ENCODE measurements at regions not wholly inside any gene's neighbourhood (a gene's known extent, or its start where the extent isn't known, plus 50 kb on each side); places are given as distances from the start of the nearest gene placed in this dataset.
"Not testable (repeated sequence)": the region's sequence is repeated elsewhere in the genome, so short reads cannot be mapped to it uniquely, and the experiment has no call there.

- no peak for DNase-seq (ENCODE audit: low read depth in 4 of 4, low spot score in 3 of 4)
Measured at GRCh38 chr18:4797002-4797685, 342.0 kb upstream of the DLGAP1 start.

- no peak for DNase-seq (ENCODE audit: low read depth in 4 of 4, low spot score in 3 of 4)
Measured at GRCh38 chr18:4789506-4789905, 334.4 kb upstream of the DLGAP1 start.

GRCh38 chr18:4781873-4782272 lies 326.8 kb upstream of the DLGAP1 start:
- DNase-seq (ENCODE audit: low read depth in 4 of 4, low spot score in 3 of 4): no peak

- no peak for DNase-seq (ENCODE audit: low read depth in 4 of 4, low spot score in 3 of 4)
Measured at GRCh38 chr18:4765401-4765800, 310.3 kb upstream of the DLGAP1 start.

- DNase-seq (ENCODE audit: low read depth in 4 of 4, low spot score in 3 of 4): no peak
Measured at GRCh38 chr18:4762330-4762729, 307.2 kb upstream of the DLGAP1 start.

GRCh38 chr18:4758980-4759379 lies 303.9 kb upstream of the DLGAP1 start:
- no peak for DNase-seq (ENCODE audit: low read depth in 4 of 4, low spot score in 3 of 4)

GRCh38 chr18:4755848-4756247 lies 300.7 kb upstream of the DLGAP1 start:
- DNase-seq (ENCODE audit: low read depth in 4 of 4, low spot score in 3 of 4): no peak

- DNase-seq (ENCODE audit: low read depth in 4 of 4, low spot score in 3 of 4): not testable (repeated sequence)
Measured at GRCh38 chr18:4753151-4753550, 298.0 kb upstream of the DLGAP1 start.

- DNase-seq (ENCODE audit: low read depth in 4 of 4, low spot score in 3 of 4): no peak
Measured at GRCh38 chr18:4751523-4751922, 296.4 kb upstream of the DLGAP1 start.

- DNase-seq (ENCODE audit: low read depth in 4 of 4, low spot score in 3 of 4): no peak
Measured at GRCh38 chr18:4750393-4751346, 295.6 kb upstream of the DLGAP1 start.

- DNase-seq (ENCODE audit: low read depth in 4 of 4, low spot score in 3 of 4): no peak
Measured at GRCh38 chr18:4748975-4749374, 293.9 kb upstream of the DLGAP1 start.

GRCh38 chr18:4734903-4735302 lies 279.8 kb upstream of the DLGAP1 start:
- DNase-seq (ENCODE audit: low read depth in 4 of 4, low spot score in 3 of 4): no peak

GRCh38 chr18:4734021-4734420 lies 278.9 kb upstream of the DLGAP1 start:
- no peak for DNase-seq (ENCODE audit: low read depth in 4 of 4, low spot score in 3 of 4)

- no peak for DNase-seq (ENCODE audit: low read depth in 4 of 4, low spot score in 3 of 4)
Measured at GRCh38 chr18:4721545-4721944, 266.4 kb upstream of the DLGAP1 start.

GRCh38 chr18:4720518-4720917 lies 265.4 kb upstream of the DLGAP1 start:
- DNase-seq (ENCODE audit: low read depth in 4 of 4, low spot score in 3 of 4): no peak

- DNase-seq (ENCODE audit: low read depth in 4 of 4, low spot score in 3 of 4): no peak
Measured at GRCh38 chr18:4705894-4706293, 250.8 kb upstream of the DLGAP1 start.

- no peak for DNase-seq (ENCODE audit: low read depth in 4 of 4, low spot score in 3 of 4)
Measured at GRCh38 chr18:4704781-4705180, 249.7 kb upstream of the DLGAP1 start.

- DNase-seq (ENCODE audit: low read depth in 4 of 4, low spot score in 3 of 4): no peak
Measured at GRCh38 chr18:4691836-4692235, 236.7 kb upstream of the DLGAP1 start.

GRCh38 chr18:4678685-4679084 lies 223.6 kb upstream of the DLGAP1 start:
- not testable (repeated sequence) for DNase-seq (ENCODE audit: low read depth in 4 of 4, low spot score in 3 of 4)

- no peak for DNase-seq (ENCODE audit: low read depth in 4 of 4, low spot score in 3 of 4)
Measured at GRCh38 chr18:4677006-4677405, 221.9 kb upstream of the DLGAP1 start.

- no peak for DNase-seq (ENCODE audit: low read depth in 4 of 4, low spot score in 3 of 4)
Measured at GRCh38 chr18:4672162-4672561, 217.1 kb upstream of the DLGAP1 start.

- DNase-seq (ENCODE audit: low read depth in 4 of 4, low spot score in 3 of 4): no peak
Measured at GRCh38 chr18:4658804-4659203, 203.7 kb upstream of the DLGAP1 start.
